K562 (cell line): ENCODE measurements at regions not wholly inside any gene's neighbourhood (a gene's known extent, or its start where the extent isn't known, plus 50 kb on each side); places are given as distances from the start of the nearest gene placed in this dataset.

Experiments
- ATAC-seq: fragments of 200-7000 bp; cut with Tn5 transposase; 3 replicates; pipeline ENCODE4 v1.9.1; 2020; ENCODE audit warnings: moderate library complexity
- BruUV-seq: library from RNA; stranded (reverse); fragments of 400-500 nt; replicated peaks from 2 replicates; lab custom pipeline; 2021; lab: Mats Ljungman, UMichigan
- CTCF ChIA-PET: fragments of 300-600 bp; formaldehyde crosslinking; extraction: SDS; loops from one replicate; lab custom pipeline; 2021; ENCODE audit warnings: low intra/inter-chr PET ratio; lab: Yijun Ruan, JAX
- POLR2A ChIA-PET: fragments of 300-600, 350-650 bp; sonication (Branson Sonifier 250); formaldehyde crosslinking; extraction: SDS; loops from one replicate; lab custom pipeline; 2021; ENCODE audit warnings: antibody characterized with exemption, inconsistent platforms; lab: Yijun Ruan, JAX
- DNase-seq, 4 experiments: peaks; one replicate each; pipeline versions ENCODE4 v3.0.0 to v3.0.0-alpha.2; 2011 to 2018; ENCODE audit warnings: low spot score in 3 of 4, mixed read lengths in 3 of 4; ENCODE audit errors: extremely low read depth in 1 of 4
- FAIRE-seq: peaks from 2 replicates; lab custom pipeline; 2011; peaks lifted over from hg19 to GRCh38; lab: Jason Lieb, UNC
- H2AFZ ChIP-seq: 2 replicates; pipeline ENCODE4 v1.6.0; 2011; ENCODE audit warnings: low read depth, low read length, control low read depth, inconsistent platforms
- H3K27ac ChIP-seq: fragments of 200-600 bp; 3 replicates; pipeline ENCODE4 v1.8.0; 2011; ENCODE audit warnings: low read depth, mild to moderate bottlenecking, control low read depth, inconsistent platforms, low read length, moderate library complexity, mixed read lengths; ENCODE audit errors: extremely low read depth
- H3K27me3 ChIP-seq, 2 experiments: fragments of 300-600 bp in 1 of 2; 2 replicates in 1 of 2; 3 replicates in 1 of 2; pipeline versions ENCODE4 v1.6.0 to v1.8.0; 2011; ENCODE audit warnings: inconsistent platforms in 2 of 2, low read length in 2 of 2, mild to moderate bottlenecking in 1 of 2, mixed read lengths in 1 of 2, moderate library complexity in 1 of 2; ENCODE audit not compliant: control insufficient read depth in 2 of 2, insufficient read depth in 2 of 2
- H3K36me3 ChIP-seq: fragments of 300-600 bp; 3 replicates; pipeline ENCODE4 v1.8.0; 2011; ENCODE audit warnings: mild to moderate bottlenecking, low read length, inconsistent platforms; ENCODE audit not compliant: control insufficient read depth, insufficient read depth
- H3K4me1 ChIP-seq, 2 experiments: fragments of 200-600 bp in 1 of 2; replicated peaks in 1 of 2; 2 replicates in 1 of 2; 3 replicates in 1 of 2; pipeline versions ENCODE4 v1.5.1 to v1.8.0; 2011; ENCODE audit warnings: inconsistent platforms in 2 of 2, low read length in 2 of 2, mild to moderate bottlenecking in 1 of 2, mixed read lengths in 1 of 2, moderate library complexity in 1 of 2; ENCODE audit not compliant: control insufficient read depth in 2 of 2, insufficient read depth in 2 of 2
- H3K4me2 ChIP-seq: 2 replicates; pipeline ENCODE4 v1.6.1; 2011; ENCODE audit warnings: low read length, control low read depth, inconsistent platforms, mixed read lengths; ENCODE audit not compliant: insufficient read depth
- H3K4me3 ChIP-seq: fragments of 200-600 bp; sonication (generic), shearing (Covaris generic); 2 replicates; pipeline ENCODE4 v1.5.1; 2016; ENCODE audit warnings: control low read depth, inconsistent platforms
- H3K79me2 ChIP-seq: fragments of 200-600 bp; 3 replicates; pipeline ENCODE4 v1.8.0; 2011; ENCODE audit warnings: low read length, inconsistent platforms; ENCODE audit not compliant: control insufficient read depth, insufficient read depth
- H3K9ac ChIP-seq, 2 experiments: 2 replicates each; pipeline versions ENCODE4 v1.6.0 to v1.6.1; 2011; ENCODE audit warnings: low read depth in 2 of 2, low read length in 2 of 2, control low read depth in 1 of 2, inconsistent platforms in 1 of 2, mild to moderate bottlenecking in 1 of 2, mixed read lengths in 1 of 2; ENCODE audit not compliant: insufficient read depth in 1 of 2
- H3K9me1 ChIP-seq: one replicate; pipeline ENCODE4 v1.6.0; 2011; ENCODE audit warnings: inconsistent platforms, mild to moderate bottlenecking, low read length, moderate library complexity; ENCODE audit not compliant: control insufficient read depth, insufficient read depth
- H3K9me3 ChIP-seq: replicated peaks from 2 replicates; pipeline ENCODE4 v1.5.1; 2011; ENCODE audit warnings: low read depth, low read length, inconsistent platforms; ENCODE audit not compliant: control insufficient read depth, insufficient read depth
- H4K20me1 ChIP-seq: replicated peaks from 2 replicates; pipeline ENCODE4 v1.6.1; 2011; ENCODE audit warnings: low read length, inconsistent platforms, mixed read lengths; ENCODE audit not compliant: control insufficient read depth, insufficient read depth
- HEY1 ChIP-seq: fragments of 250-450 bp; sonication (Bioruptor Pico); IDR thresholded peaks from 2 replicates; pipeline ENCODE4 v1.5.0; 2020; ENCODE audit warnings: mild to moderate bottlenecking, moderate library complexity, borderline replicate concordance
- NBN ChIP-seq: fragments of 450-650 bp; IDR thresholded peaks from 2 replicates; pipeline ENCODE4 v1.6.1; 2016; ENCODE audit warnings: low read depth, mild to moderate bottlenecking
- ZNF146 ChIP-seq: IDR thresholded peaks from one replicate; pipeline ENCODE4 v1.6.1; 2018; ENCODE audit warnings: missing compliant biosample characterization; ENCODE audit not compliant: unreplicated experiment
- WGBS: fragments of 100-300 bp; shearing (Covaris generic); methylation state at CpG from one replicate; pipeline ENCODE4 v1.1.6; 2016; ENCODE audit warnings: low coverage, mixed read lengths; ENCODE audit not compliant: insufficient coverage; ENCODE audit errors: missing lambda C conversion rate; 5-methylcytosine and 5-hydroxymethylcytosine counted together
- in situ Hi-C: fragments of 300-500 bp; cut with MboI; formaldehyde crosslinking; loops from 4 replicates; pipeline ENCODE4 v1.15.0; 2018; ENCODE audit warnings: inconsistent platforms, mixed read lengths
- intact Hi-C: fragments of 100-400 bp; cut with micrococcal nuclease; formaldehyde crosslinking; loops from 2 replicates; pipeline ENCODE4 v1.14.2; 2022
- TF ChIP-seq, protein P1 (sequence below): fragments of 450-650 bp; IDR thresholded peaks from 2 replicates; pipeline ENCODE4 v1.6.1; 2016; ENCODE audit warnings: low read depth, mild to moderate bottlenecking, moderate library complexity
- TF ChIP-seq, protein P2 (sequence below), 2 experiments: fragments of 450-650 bp in 1 of 2; sonication (generic) in 1 of 2; formaldehyde crosslinking in 1 of 2; IDR thresholded peaks; 2 replicates each; pipeline versions ENCODE4 v1.7.1 to v1.9.0; 2016 to 2022; ENCODE audit warnings: inconsistent platforms in 1 of 2, mild to moderate bottlenecking in 1 of 2, missing genetic modification reagents in 1 of 2

DNA sequence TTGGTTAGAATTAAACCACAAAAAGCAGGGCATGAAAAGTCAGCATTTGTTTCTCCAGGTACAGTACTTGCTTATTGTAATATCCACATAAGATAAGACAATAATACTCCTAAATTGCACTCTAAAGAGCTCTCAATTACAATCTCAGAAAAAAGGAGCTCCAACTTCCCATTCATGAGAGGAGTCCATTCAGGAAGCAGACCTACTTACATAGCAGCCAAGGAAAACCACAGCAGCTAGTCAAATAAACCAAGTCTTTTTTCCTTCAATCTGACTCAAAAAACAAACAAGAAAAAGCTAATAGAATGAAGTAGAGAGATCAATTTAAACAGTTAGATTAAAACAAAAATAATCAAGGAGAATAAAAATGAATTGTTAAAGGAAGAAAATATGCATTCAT is 885.2 kb upstream of the SLITRK6 start:
- Histone ChIP-seq H3K4me3 (no peak overlapping the region), H2AFZ (no peak overlapping the region), H3K4me1 (no peaks in the 10 kb centered on the region), H3K9ac (no peak overlapping the region), H3K9me3 (no peaks in the 10 kb centered on the region), H3K36me3 (no peaks in the 10 kb centered on the region), H3K27me3 (no peaks in the 10 kb centered on the region), H4K20me1 (no peaks in the 10 kb centered on the region), H3K4me2 (no peak overlapping the region), H3K9me1 (no peaks in the 10 kb centered on the region), H3K27ac (no peak overlapping the region), H3K79me2 (no peaks in the 10 kb centered on the region)
- FAIRE-seq (no peak), DNase-seq (no peak), ATAC-seq (no peak)
- TF ChIP-seq ZNF146 (CRISPR knock-in tag) (no peak), HEY1 (CRISPR knock-in tag) (no peak), NBN (no peak)
- no TSS peak for BruUV-seq
- CTCF ChIA-PET: no interaction called here
- POLR2A ChIA-PET: interaction anchor here (0.6 kb wide), 1 partner anchor 49 kb away, joined by 3 read pairs; no protein-coding TSS in a partner anchor
- in situ Hi-C loops (no loop called here), intact Hi-C loops (no loop called here)

GRCh38 chr13:86689911-86690310 is 890.7 kb upstream of the SLITRK6 start:
- in situ Hi-C loops: no loop called here
- TF ChIP-seq, protein P1, sequence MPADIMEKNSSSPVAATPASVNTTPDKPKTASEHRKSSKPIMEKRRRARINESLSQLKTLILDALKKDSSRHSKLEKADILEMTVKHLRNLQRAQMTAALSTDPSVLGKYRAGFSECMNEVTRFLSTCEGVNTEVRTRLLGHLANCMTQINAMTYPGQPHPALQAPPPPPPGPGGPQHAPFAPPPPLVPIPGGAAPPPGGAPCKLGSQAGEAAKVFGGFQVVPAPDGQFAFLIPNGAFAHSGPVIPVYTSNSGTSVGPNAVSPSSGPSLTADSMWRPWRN: no peak
- TF ChIP-seq, protein P2, sequence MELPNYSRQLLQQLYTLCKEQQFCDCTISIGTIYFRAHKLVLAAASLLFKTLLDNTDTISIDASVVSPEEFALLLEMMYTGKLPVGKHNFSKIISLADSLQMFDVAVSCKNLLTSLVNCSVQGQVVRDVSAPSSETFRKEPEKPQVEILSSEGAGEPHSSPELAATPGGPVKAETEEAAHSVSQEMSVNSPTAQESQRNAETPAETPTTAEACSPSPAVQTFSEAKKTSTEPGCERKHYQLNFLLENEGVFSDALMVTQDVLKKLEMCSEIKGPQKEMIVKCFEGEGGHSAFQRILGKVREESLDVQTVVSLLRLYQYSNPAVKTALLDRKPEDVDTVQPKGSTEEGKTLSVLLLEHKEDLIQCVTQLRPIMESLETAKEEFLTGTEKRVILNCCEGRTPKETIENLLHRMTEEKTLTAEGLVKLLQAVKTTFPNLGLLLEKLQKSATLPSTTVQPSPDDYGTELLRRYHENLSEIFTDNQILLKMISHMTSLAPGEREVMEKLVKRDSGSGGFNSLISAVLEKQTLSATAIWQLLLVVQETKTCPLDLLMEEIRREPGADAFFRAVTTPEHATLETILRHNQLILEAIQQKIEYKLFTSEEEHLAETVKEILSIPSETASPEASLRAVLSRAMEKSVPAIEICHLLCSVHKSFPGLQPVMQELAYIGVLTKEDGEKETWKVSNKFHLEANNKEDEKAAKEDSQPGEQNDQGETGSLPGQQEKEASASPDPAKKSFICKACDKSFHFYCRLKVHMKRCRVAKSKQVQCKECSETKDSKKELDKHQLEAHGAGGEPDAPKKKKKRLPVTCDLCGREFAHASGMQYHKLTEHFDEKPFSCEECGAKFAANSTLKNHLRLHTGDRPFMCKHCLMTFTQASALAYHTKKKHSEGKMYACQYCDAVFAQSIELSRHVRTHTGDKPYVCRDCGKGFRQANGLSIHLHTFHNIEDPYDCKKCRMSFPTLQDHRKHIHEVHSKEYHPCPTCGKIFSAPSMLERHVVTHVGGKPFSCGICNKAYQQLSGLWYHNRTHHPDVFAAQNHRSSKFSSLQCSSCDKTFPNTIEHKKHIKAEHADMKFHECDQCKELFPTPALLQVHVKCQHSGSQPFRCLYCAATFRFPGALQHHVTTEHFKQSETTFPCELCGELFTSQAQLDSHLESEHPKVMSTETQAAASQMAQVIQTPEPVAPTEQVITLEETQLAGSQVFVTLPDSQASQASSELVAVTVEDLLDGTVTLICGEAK (IDR thresholded peaks at IDR 0.05): no peak
- TF ChIP-seq, protein P2 (CRISPR knock-in tag; IDR thresholded peaks at IDR 0.05): no peak

More at GRCh38 chr13:86689911-86690310, 890.7 kb upstream of the SLITRK6 start:
- FAIRE-seq (no peak), ATAC-seq (no peak), DNase-seq (no peak)
- Histone ChIP-seq H3K79me2 (no peaks in the 10 kb centered on the region), H4K20me1 (no peaks in the 10 kb centered on the region), H3K36me3 (no peaks in the 10 kb centered on the region), H3K9me1 (no peaks in the 10 kb centered on the region), H3K9me3 (no peaks in the 10 kb centered on the region), H3K4me1 (no peaks in the 10 kb centered on the region), H3K4me2 (no peak overlapping the region), H3K27ac (no peak overlapping the region), H3K4me3 (no peak overlapping the region), H3K27me3 (no peaks in the 10 kb centered on the region), H2AFZ (no peak overlapping the region), H3K9ac (no peak overlapping the region)
- intact Hi-C loops: no loop called here
- BruUV-seq: no TSS peak
- 0% methylated on average over 2 of the region's 2 CpGs for WGBS
- ChIA-PET CTCF (no interaction called here), POLR2A (no interaction called here)
